ENCODE measurements at regions not wholly inside any gene's neighbourhood (a gene's known extent, or its start where the extent isn't known, plus 50 kb on each side); places are given as distances from the start of the nearest gene placed in this dataset.

DNA sequence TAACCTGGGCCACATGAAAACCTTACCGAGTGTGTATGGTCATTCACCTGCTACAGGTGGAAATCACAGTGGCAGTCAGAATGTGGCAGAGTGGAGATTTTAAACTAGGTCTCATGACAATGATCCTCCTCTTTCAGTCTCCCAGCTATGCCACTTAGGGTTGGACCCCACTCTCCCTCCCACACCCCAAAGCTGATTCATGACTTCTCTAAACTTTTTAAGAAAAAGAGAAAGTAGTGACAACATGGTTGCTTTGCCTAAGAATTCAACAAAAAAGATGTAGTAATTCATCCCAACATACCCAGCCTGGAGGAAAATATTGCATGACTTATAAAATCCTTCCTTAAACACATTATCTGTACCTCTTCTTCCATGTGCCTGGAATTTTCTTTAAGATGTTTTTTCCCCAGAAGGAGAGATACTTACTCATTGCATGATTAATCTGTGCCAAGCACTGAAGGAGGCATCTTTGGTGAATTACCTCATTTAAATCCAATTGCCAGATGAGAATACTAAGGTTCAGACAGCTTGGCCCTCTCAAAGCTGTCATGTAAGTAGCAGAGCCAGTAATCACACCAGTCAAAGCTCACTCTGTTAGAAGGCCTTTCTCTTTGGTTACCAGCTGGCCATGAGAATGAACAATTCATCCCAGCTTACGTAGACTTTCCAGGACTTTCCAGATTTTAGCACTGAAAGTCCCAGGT, 119.9 kb downstream of the COPRS start:
- H3K9ac ChIP-seq (ENCODE audit: low read length) = no peak overlapping the region
- H2BK5ac ChIP-seq (ENCODE audit: low read length) = no peak overlapping the region
- no peaks in the 10 kb centered on the region for H3K27me3 ChIP-seq (ENCODE audit: insufficient read depth, low read length, poor library complexity)
- H3K79me1 ChIP-seq (ENCODE audit: low read length) = no peaks in the 10 kb centered on the region
- no peak for DNase-seq
- no peak overlapping the region for H4K8ac ChIP-seq (ENCODE audit: low read depth, low read length)
- H3K56ac ChIP-seq (ENCODE audit: low read length) = no peak overlapping the region
- no peak overlapping the region for H3K4me2 ChIP-seq (ENCODE audit: low read length)
- H4K5ac ChIP-seq (ENCODE audit: low read length) = no peak overlapping the region
- no CpG with 5 or more reads among the region's 2 CpGs for WGBS (ENCODE audit: extremely low coverage, insufficient coverage, low lambda C conversion rate)
- no peak overlapping the region for H2BK15ac ChIP-seq (replicated peaks; ENCODE audit: low read depth)
- H3K4me1 ChIP-seq (ENCODE audit: control insufficient read depth, low read depth, low read length) = no peaks in the 10 kb centered on the region
- no peak overlapping the region for H3K4me3 ChIP-seq (ENCODE audit: low read length)
- no peak overlapping the region for H3K27ac ChIP-seq (ENCODE audit: low read depth, low read length)
- no peak overlapping the region for H3K4ac ChIP-seq (ENCODE audit: low read depth, low read length)
- no peak overlapping the region for H3K18ac ChIP-seq (ENCODE audit: low read length)
- no peak overlapping the region for H3K23ac ChIP-seq (ENCODE audit: low read length)
- H3K79me2 ChIP-seq (ENCODE audit: control insufficient read depth, insufficient read depth, low read length) = no peaks in the 10 kb centered on the region
- no peak overlapping the region for H2AK5ac ChIP-seq (ENCODE audit: low read length)
- H2BK120ac ChIP-seq (ENCODE audit: low read depth, low read length) = no peak overlapping the region
- no peaks in the 10 kb centered on the region for H3K36me3 ChIP-seq (ENCODE audit: control insufficient read depth, insufficient read depth, low read length)

DNA sequence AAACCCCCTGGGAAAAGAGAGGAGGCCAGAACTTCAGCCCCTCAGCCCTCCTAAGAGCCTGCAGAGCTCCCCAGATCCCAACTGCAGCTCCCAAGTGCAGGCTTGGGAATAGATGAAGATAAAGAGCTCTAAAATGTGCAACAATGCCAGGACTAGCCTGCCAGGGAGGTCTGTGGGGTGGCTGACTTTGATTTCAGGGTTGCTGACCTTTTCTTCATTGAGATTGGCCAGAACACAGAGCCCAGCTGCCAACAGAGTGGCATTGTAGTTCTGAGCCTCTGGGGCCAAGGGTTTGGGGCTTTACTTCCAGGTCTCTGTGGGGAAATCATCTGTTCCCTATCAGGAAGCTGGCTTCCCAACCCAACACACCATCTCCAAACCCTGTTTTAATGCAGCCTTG, 120.6 kb downstream of the COPRS start:
- H2AK5ac ChIP-seq (ENCODE audit: low read length) = no peak overlapping the region
- H3K4me2 ChIP-seq (ENCODE audit: low read length) = no peak overlapping the region
- H3K36me3 ChIP-seq (ENCODE audit: control insufficient read depth, insufficient read depth, low read length) = no peaks in the 10 kb centered on the region
- H4K8ac ChIP-seq (ENCODE audit: low read depth, low read length) = no peak overlapping the region
- no peak overlapping the region for H4K5ac ChIP-seq (ENCODE audit: low read length)
- H3K79me1 ChIP-seq (ENCODE audit: low read length) = no peaks in the 10 kb centered on the region
- H3K79me2 ChIP-seq (ENCODE audit: control insufficient read depth, insufficient read depth, low read length) = no peaks in the 10 kb centered on the region
- no peak overlapping the region for H3K18ac ChIP-seq (ENCODE audit: low read length)
- H2BK15ac ChIP-seq (replicated peaks; ENCODE audit: low read depth) = no peak overlapping the region
- no peak overlapping the region for H3K9ac ChIP-seq (ENCODE audit: low read length)
- H3K27me3 ChIP-seq (ENCODE audit: insufficient read depth, low read length, poor library complexity) = no peaks in the 10 kb centered on the region
- H3K23ac ChIP-seq (ENCODE audit: low read length) = no peak overlapping the region
- H3K56ac ChIP-seq (ENCODE audit: low read length) = no peak overlapping the region
- no peak overlapping the region for H3K4ac ChIP-seq (ENCODE audit: low read depth, low read length)
- no peak overlapping the region for H2BK120ac ChIP-seq (ENCODE audit: low read depth, low read length)
- DNase-seq = no peak
- no peak overlapping the region for H3K27ac ChIP-seq (ENCODE audit: low read depth, low read length)
- no peak overlapping the region for H3K4me3 ChIP-seq (ENCODE audit: low read length)
- H2BK5ac ChIP-seq (ENCODE audit: low read length) = no peak overlapping the region
- no peaks in the 10 kb centered on the region for H3K4me1 ChIP-seq (ENCODE audit: control insufficient read depth, low read depth, low read length)

DNA sequence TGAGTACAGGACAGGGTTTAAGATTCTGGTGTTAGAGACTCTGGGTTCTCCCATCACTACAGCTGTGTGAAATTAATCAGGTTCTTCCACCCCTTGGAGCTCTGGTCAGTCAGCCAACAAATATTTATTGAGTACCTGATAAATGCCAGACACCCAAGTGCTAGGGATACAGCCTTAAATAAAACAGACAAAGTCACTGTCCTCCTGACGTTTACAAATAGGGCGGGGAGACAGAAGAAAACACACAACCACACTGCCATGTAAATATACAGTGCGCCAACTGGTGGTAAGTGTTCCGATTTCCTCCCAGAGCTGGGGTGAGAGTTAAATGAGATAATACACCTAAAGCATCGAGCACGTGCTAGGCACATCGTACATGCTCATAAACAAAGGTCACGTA, 121.0 kb downstream of the COPRS start:
- Histone ChIP-seq H3K4me3 (ENCODE audit: low read length) (no peak overlapping the region), H4K5ac (ENCODE audit: low read length) (no peak overlapping the region), H4K8ac (ENCODE audit: low read depth, low read length) (no peak overlapping the region), H3K27me3 (ENCODE audit: insufficient read depth, low read length, poor library complexity) (no peaks in the 10 kb centered on the region), H2BK5ac (ENCODE audit: low read length) (no peak overlapping the region), H3K79me2 (ENCODE audit: control insufficient read depth, insufficient read depth, low read length) (no peaks in the 10 kb centered on the region), H2AK5ac (ENCODE audit: low read length) (no peak overlapping the region), H3K18ac (ENCODE audit: low read length) (no peak overlapping the region), H3K9ac (ENCODE audit: low read length) (no peak overlapping the region), H3K79me1 (ENCODE audit: low read length) (no peaks in the 10 kb centered on the region), H3K56ac (ENCODE audit: low read length) (no peak overlapping the region), H3K27ac (ENCODE audit: low read depth, low read length) (no peak overlapping the region), H2BK120ac (ENCODE audit: low read depth, low read length) (no peak overlapping the region), H3K36me3 (ENCODE audit: control insufficient read depth, insufficient read depth, low read length) (no peaks in the 10 kb centered on the region), H3K4ac (ENCODE audit: low read depth, low read length) (no peak overlapping the region), H2BK15ac (replicated peaks; ENCODE audit: low read depth) (no peak overlapping the region), H3K4me2 (ENCODE audit: low read length) (no peak overlapping the region), H3K4me1 (ENCODE audit: control insufficient read depth, low read depth, low read length) (no peaks in the 10 kb centered on the region), H3K23ac (ENCODE audit: low read length) (no peak overlapping the region)
- WGBS (ENCODE audit: extremely low coverage, insufficient coverage, low lambda C conversion rate) = no CpG with 5 or more reads among the region's 8 CpGs
- DNase-seq = no peak

DNA sequence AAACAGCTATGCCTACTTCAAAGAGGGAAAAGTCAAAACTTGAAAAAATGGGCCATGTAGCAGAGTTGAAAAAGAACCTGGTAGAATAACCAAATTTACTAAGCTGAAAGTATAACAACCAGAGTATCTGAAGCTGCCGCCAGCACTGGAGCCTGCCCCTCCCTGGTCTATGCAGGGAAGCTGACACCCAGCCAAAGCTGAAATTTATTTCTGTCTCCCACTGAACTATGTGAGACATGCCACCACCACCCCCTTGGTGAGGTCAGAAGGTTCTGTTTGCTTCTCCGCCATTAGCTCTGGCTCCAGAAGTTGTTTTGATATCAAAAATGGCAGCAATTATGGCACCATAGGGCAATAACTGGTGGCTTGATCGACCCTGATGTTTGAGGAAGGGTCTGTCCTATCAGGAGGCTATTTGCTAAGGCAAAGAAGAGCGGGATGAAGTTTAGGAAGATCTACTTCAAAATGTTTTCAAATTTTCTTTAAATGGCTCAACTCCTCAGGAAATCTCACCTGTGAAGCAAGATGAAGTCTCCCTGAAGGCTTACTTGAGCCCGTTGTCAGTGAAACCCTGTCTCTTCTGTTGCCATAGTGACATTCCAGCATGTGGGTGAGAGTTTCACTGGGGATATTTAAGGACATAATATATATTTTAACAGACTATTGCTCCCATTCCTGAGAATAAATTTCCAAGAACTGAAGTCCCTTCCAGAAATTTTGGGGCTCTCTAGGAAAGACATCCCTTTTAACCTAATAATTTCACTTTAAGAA, 122.0 kb downstream of the COPRS start:
- Histone ChIP-seq H3K9ac (ENCODE audit: low read length) (no peak overlapping the region), H3K27ac (ENCODE audit: low read depth, low read length) (no peak overlapping the region), H3K27me3 (ENCODE audit: insufficient read depth, low read length, poor library complexity) (no peaks in the 10 kb centered on the region)

DNA sequence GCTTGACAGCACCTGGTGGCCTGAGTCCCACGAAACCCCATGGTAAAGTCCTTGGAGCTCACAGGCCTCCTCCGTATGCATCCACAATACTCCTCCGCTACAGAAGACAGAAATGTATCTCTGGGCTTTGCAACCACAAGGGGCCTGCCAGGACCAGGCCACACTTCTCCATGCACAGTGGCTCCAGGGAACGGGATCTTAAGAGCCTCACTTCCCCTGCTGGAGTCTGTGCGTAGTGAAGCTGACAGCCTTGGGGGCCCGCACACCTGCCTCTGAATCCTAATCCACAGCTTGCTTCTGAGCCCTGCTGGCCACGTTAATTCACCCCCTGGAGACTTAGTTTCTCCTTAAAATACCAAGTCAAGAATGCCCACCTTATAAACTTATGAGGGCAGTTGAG, 125.7 kb downstream of the COPRS start:
- peak; percentile 68 for DNase-seq
- Histone ChIP-seq H3K27me3 (ENCODE audit: insufficient read depth, low read length, poor library complexity) (no peaks in the 10 kb centered on the region), H3K4me3 (ENCODE audit: low read length) (no peak overlapping the region), H3K27ac (ENCODE audit: low read depth, low read length) (no peak overlapping the region), H3K56ac (ENCODE audit: low read length) (no peak overlapping the region), H4K5ac (ENCODE audit: low read length) (no peak overlapping the region), H2BK15ac (replicated peaks; ENCODE audit: low read depth) (no peak overlapping the region), H2BK5ac (ENCODE audit: low read length) (no peak overlapping the region), H3K4me2 (ENCODE audit: low read length) (no peak overlapping the region), H3K4ac (ENCODE audit: low read depth, low read length) (no peak overlapping the region), H3K9ac (ENCODE audit: low read length) (no peak overlapping the region), H3K79me2 (ENCODE audit: control insufficient read depth, insufficient read depth, low read length) (no peaks in the 10 kb centered on the region), H2AK5ac (ENCODE audit: low read length) (no peak overlapping the region), H3K4me1 (ENCODE audit: control insufficient read depth, low read depth, low read length) (no peaks in the 10 kb centered on the region), H3K79me1 (ENCODE audit: low read length) (no peaks in the 10 kb centered on the region), H2BK120ac (ENCODE audit: low read depth, low read length) (no peak overlapping the region), H3K23ac (ENCODE audit: low read length) (no peak overlapping the region), H3K18ac (ENCODE audit: low read length) (no peak overlapping the region), H4K8ac (ENCODE audit: low read depth, low read length) (no peak overlapping the region), H3K36me3 (ENCODE audit: control insufficient read depth, insufficient read depth, low read length) (no peaks in the 10 kb centered on the region)
- no CpG with 5 or more reads among the region's 7 CpGs for whole genome bisulfite sequencing (ENCODE audit: extremely low coverage, insufficient coverage, low lambda C conversion rate)

More for the DNA sequence above, 122.0 kb downstream of the COPRS start:
- Histone ChIP-seq H3K4me2 (ENCODE audit: low read length) (no peak overlapping the region), H4K5ac (ENCODE audit: low read length) (no peak overlapping the region), H2BK15ac (replicated peaks; ENCODE audit: low read depth) (no peak overlapping the region), H2BK120ac (ENCODE audit: low read depth, low read length) (no peak overlapping the region), H3K4ac (ENCODE audit: low read depth, low read length) (no peak overlapping the region), H3K79me2 (ENCODE audit: control insufficient read depth, insufficient read depth, low read length) (no peaks in the 10 kb centered on the region), H2BK5ac (ENCODE audit: low read length) (no peak overlapping the region), H3K23ac (ENCODE audit: low read length) (no peak overlapping the region), H3K18ac (ENCODE audit: low read length) (no peak overlapping the region), H2AK5ac (ENCODE audit: low read length) (no peak overlapping the region), H3K79me1 (ENCODE audit: low read length) (no peaks in the 10 kb centered on the region), H3K56ac (ENCODE audit: low read length) (no peak overlapping the region), H3K36me3 (ENCODE audit: control insufficient read depth, insufficient read depth, low read length) (no peaks in the 10 kb centered on the region), H3K4me3 (ENCODE audit: low read length) (no peak overlapping the region), H3K4me1 (ENCODE audit: control insufficient read depth, low read depth, low read length) (no peaks in the 10 kb centered on the region), H4K8ac (ENCODE audit: low read depth, low read length) (no peak overlapping the region)
- WGBS (ENCODE audit: extremely low coverage, insufficient coverage, low lambda C conversion rate) = no CpG with 5 or more reads among the region's 5 CpGs
- DNase-seq = no peak

Data from mesendoderm (in vitro differentiated cells).